ENCODE measurements at regions not wholly inside any gene's neighbourhood (a gene's known extent, or its start where the extent isn't known, plus 50 kb on each side); places are given as distances from the start of the nearest gene placed in this dataset.

- Histone ChIP-seq H3K27me3 (ENCODE audit: control insufficient read depth, insufficient read depth, low read length) (no peaks in the 10 kb centered on the region), H3K9me3 (replicated peaks; ENCODE audit: control insufficient read depth, low read depth, low read length) (no peaks in the 10 kb centered on the region), H3K4me3 (ENCODE audit: low read length) (no peak overlapping the region), H3K36me3 (ENCODE audit: control insufficient read depth, insufficient read depth, low read length) (no peaks in the 10 kb centered on the region), H3K27ac (ENCODE audit: low read length) (no peak overlapping the region), H3K4me1 (ENCODE audit: control insufficient read depth, insufficient read depth, low read length) (peaks cover 13% of the 10 kb centered on the region)
- no CpG with 5 or more reads among the region's 1 CpG for WGBS (ENCODE audit: insufficient coverage)
- DNase-seq: no peak
Observed at GRCh38 chr2:215835231-215835630, 178.1 kb downstream of the MREG start.

GRCh38 chr2:215833531-215834162 is 179.7 kb downstream of the MREG start:
- Histone ChIP-seq H3K27ac (ENCODE audit: low read length) (no peak overlapping the region), H3K9me3 (replicated peaks; ENCODE audit: control insufficient read depth, low read depth, low read length) (no peaks in the 10 kb centered on the region), H3K4me3 (ENCODE audit: low read length) (no peak overlapping the region), H3K27me3 (ENCODE audit: control insufficient read depth, insufficient read depth, low read length) (no peaks in the 10 kb centered on the region), H3K4me1 (ENCODE audit: control insufficient read depth, insufficient read depth, low read length) (peaks cover 6% of the 10 kb centered on the region), H3K36me3 (ENCODE audit: control insufficient read depth, insufficient read depth, low read length) (no peaks in the 10 kb centered on the region)
- DNase-seq: no peak
- WGBS (ENCODE audit: insufficient coverage): no CpG with 5 or more reads among the region's 5 CpGs

GRCh38 chr2:215832791-215833190 is 180.6 kb downstream of the MREG start:
- 100% methylated on average over 2 of the region's 6 CpGs for WGBS (ENCODE audit: insufficient coverage)
- Histone ChIP-seq H3K4me3 (ENCODE audit: low read length) (no peak overlapping the region), H3K27me3 (ENCODE audit: control insufficient read depth, insufficient read depth, low read length) (no peaks in the 10 kb centered on the region), H3K27ac (ENCODE audit: low read length) (no peak overlapping the region), H3K36me3 (ENCODE audit: control insufficient read depth, insufficient read depth, low read length) (no peaks in the 10 kb centered on the region), H3K4me1 (ENCODE audit: control insufficient read depth, insufficient read depth, low read length) (peaks cover 6% of the 10 kb centered on the region), H3K9me3 (replicated peaks; ENCODE audit: control insufficient read depth, low read depth, low read length) (no peaks in the 10 kb centered on the region)
- DNase-seq: no peak

- WGBS (ENCODE audit: insufficient coverage): 57% methylated on average over 1 of the region's 5 CpGs
- no peaks in the 10 kb centered on the region for H3K36me3 ChIP-seq (ENCODE audit: control insufficient read depth, insufficient read depth, low read length)
- no peaks in the 10 kb centered on the region for H3K9me3 ChIP-seq (replicated peaks; ENCODE audit: control insufficient read depth, low read depth, low read length)
- no peak overlapping the region for H3K4me3 ChIP-seq (ENCODE audit: low read length)
- no peaks in the 10 kb centered on the region for H3K27me3 ChIP-seq (ENCODE audit: control insufficient read depth, insufficient read depth, low read length)
- DNase-seq: peak; percentile 40
- H3K4me1 ChIP-seq (ENCODE audit: control insufficient read depth, insufficient read depth, low read length): peaks cover 6% of the 10 kb centered on the region
- peak overlapping the region; percentile 37 for H3K27ac ChIP-seq (ENCODE audit: low read length)
Observed at GRCh38 chr2:215831296-215831913, 181.9 kb downstream of the MREG start.

GRCh38 chr2:215830304-215830703 is 183.0 kb downstream of the MREG start:
- DNase-seq: peak; percentile 67

GRCh38 chr2:215829261-215829660 is 184.1 kb downstream of the MREG start:
- no peaks in the 10 kb centered on the region for H3K27me3 ChIP-seq (ENCODE audit: control insufficient read depth, insufficient read depth, low read length)
- H3K4me3 ChIP-seq (ENCODE audit: low read length): no peak overlapping the region
- no peaks in the 10 kb centered on the region for H3K9me3 ChIP-seq (replicated peaks; ENCODE audit: control insufficient read depth, low read depth, low read length)
- WGBS (ENCODE audit: insufficient coverage): 94% methylated on average over 7 of the region's 8 CpGs
- peaks cover 6% of the 10 kb centered on the region for H3K4me1 ChIP-seq (ENCODE audit: control insufficient read depth, insufficient read depth, low read length)
- DNase-seq: no peak
- H3K36me3 ChIP-seq (ENCODE audit: control insufficient read depth, insufficient read depth, low read length): no peaks in the 10 kb centered on the region
- no peak overlapping the region for H3K27ac ChIP-seq (ENCODE audit: low read length)

More at GRCh38 chr2:215830304-215830703, 183.0 kb downstream of the MREG start:
- Histone ChIP-seq H3K4me3 (ENCODE audit: low read length) (no peak overlapping the region), H3K27ac (ENCODE audit: low read length) (no peak overlapping the region), H3K4me1 (ENCODE audit: control insufficient read depth, insufficient read depth, low read length) (peaks cover 6% of the 10 kb centered on the region), H3K9me3 (replicated peaks; ENCODE audit: control insufficient read depth, low read depth, low read length) (no peaks in the 10 kb centered on the region), H3K36me3 (ENCODE audit: control insufficient read depth, insufficient read depth, low read length) (no peaks in the 10 kb centered on the region), H3K27me3 (ENCODE audit: control insufficient read depth, insufficient read depth, low read length) (no peaks in the 10 kb centered on the region)
- WGBS (ENCODE audit: insufficient coverage): 49% methylated on average over 2 of the region's 4 CpGs

- DNase-seq: peak; percentile 53
- Histone ChIP-seq H3K27ac (ENCODE audit: low read length) (no peak overlapping the region), H3K36me3 (ENCODE audit: control insufficient read depth, insufficient read depth, low read length) (no peaks in the 10 kb centered on the region), H3K9me3 (replicated peaks; ENCODE audit: control insufficient read depth, low read depth, low read length) (no peaks in the 10 kb centered on the region), H3K4me3 (ENCODE audit: low read length) (no peak overlapping the region), H3K4me1 (ENCODE audit: control insufficient read depth, insufficient read depth, low read length) (peaks cover 6% of the 10 kb centered on the region), H3K27me3 (ENCODE audit: control insufficient read depth, insufficient read depth, low read length) (no peaks in the 10 kb centered on the region)
- 54% methylated on average over 3 of the region's 10 CpGs for WGBS (ENCODE audit: insufficient coverage)
Observed at GRCh38 chr2:215828528-215829184, 184.7 kb downstream of the MREG start.

- no peaks in the 10 kb centered on the region for H3K9me3 ChIP-seq (replicated peaks; ENCODE audit: control insufficient read depth, low read depth, low read length)
- peaks cover 6% of the 10 kb centered on the region for H3K4me1 ChIP-seq (ENCODE audit: control insufficient read depth, insufficient read depth, low read length)
- H3K4me3 ChIP-seq (ENCODE audit: low read length): no peak overlapping the region
- no CpG with 5 or more reads among the region's 8 CpGs for WGBS (ENCODE audit: insufficient coverage)
- no peak overlapping the region for H3K27ac ChIP-seq (ENCODE audit: low read length)
- H3K36me3 ChIP-seq (ENCODE audit: control insufficient read depth, insufficient read depth, low read length): no peaks in the 10 kb centered on the region
- DNase-seq: peak; percentile 45
- no peaks in the 10 kb centered on the region for H3K27me3 ChIP-seq (ENCODE audit: control insufficient read depth, insufficient read depth, low read length)
Observed at GRCh38 chr2:215826838-215827441, 186.4 kb downstream of the MREG start.

- no peak overlapping the region for H3K27ac ChIP-seq (ENCODE audit: low read length)
- no peak for DNase-seq
- H3K4me1 ChIP-seq (ENCODE audit: control insufficient read depth, insufficient read depth, low read length): peaks cover 3% of the 10 kb centered on the region
- no peaks in the 10 kb centered on the region for H3K36me3 ChIP-seq (ENCODE audit: control insufficient read depth, insufficient read depth, low read length)
- no peak overlapping the region for H3K4me3 ChIP-seq (ENCODE audit: low read length)
- 56% methylated on average over 3 of the region's 3 CpGs for WGBS (ENCODE audit: insufficient coverage)
- H3K27me3 ChIP-seq (ENCODE audit: control insufficient read depth, insufficient read depth, low read length): no peaks in the 10 kb centered on the region
- H3K9me3 ChIP-seq (replicated peaks; ENCODE audit: control insufficient read depth, low read depth, low read length): no peaks in the 10 kb centered on the region
Observed at GRCh38 chr2:215826376-215826775, 187.0 kb downstream of the MREG start.

GRCh38 chr2:215825707-215826106 is 187.6 kb downstream of the MREG start:
- Histone ChIP-seq H3K27ac (ENCODE audit: low read length) (no peak overlapping the region), H3K36me3 (ENCODE audit: control insufficient read depth, insufficient read depth, low read length) (no peaks in the 10 kb centered on the region), H3K4me1 (ENCODE audit: control insufficient read depth, insufficient read depth, low read length) (peaks cover 3% of the 10 kb centered on the region), H3K4me3 (ENCODE audit: low read length) (no peak overlapping the region), H3K9me3 (replicated peaks; ENCODE audit: control insufficient read depth, low read depth, low read length) (no peaks in the 10 kb centered on the region), H3K27me3 (ENCODE audit: control insufficient read depth, insufficient read depth, low read length) (no peaks in the 10 kb centered on the region)
- peak; percentile 55 for DNase-seq

All from muscle of leg (tissue), 3 donors.